Neutrophil (primary cell): ENCODE measurements at regions not wholly inside any gene's neighbourhood (a gene's known extent, or its start where the extent isn't known, plus 50 kb on each side); places are given as distances from the start of the nearest gene placed in this dataset.
"Not testable (repeated sequence)": the region's sequence is repeated elsewhere in the genome, so short reads cannot be mapped to it uniquely, and the experiment has no call there.

Source experiments
- H3K27ac ChIP-seq: fragments of 200-600 bp; sonication (generic); 2 replicates; pipeline ENCODE4 v1.5.1; 2016; ENCODE audit warnings: mild to moderate bottlenecking, moderate library complexity
- H3K27me3 ChIP-seq: fragments of 200-600 bp; sonication (generic); 2 replicates; pipeline ENCODE4 v1.6.0; 2016; ENCODE audit warnings: mild to moderate bottlenecking
- H3K36me3 ChIP-seq: fragments of 200-600 bp; sonication (generic); 2 replicates; pipeline ENCODE4 v1.5.1; 2017
- H3K4me1 ChIP-seq, 2 experiments: fragments of 200-600 bp in 1 of 2; sonication (generic) in 1 of 2; 1 replicate in 1 of 2; 2 replicates in 1 of 2; pipeline versions ENCODE4 v1.5.1 to v1.6.1; 2013 to 2016; ENCODE audit warnings: low read depth in 1 of 2, low read length in 1 of 2, mild to moderate bottlenecking in 1 of 2, moderate library complexity in 1 of 2; ENCODE audit not compliant: control insufficient read depth in 1 of 2, insufficient read depth in 1 of 2
- H3K4me3 ChIP-seq, 2 experiments: fragments of 200-600 bp in 1 of 2; sonication (generic) in 1 of 2; 1 replicate in 1 of 2; 2 replicates in 1 of 2; pipeline ENCODE4 v1.5.1; 2013 to 2016; ENCODE audit warnings: low read depth in 1 of 2, low read length in 1 of 2, mild to moderate bottlenecking in 1 of 2, moderate library complexity in 1 of 2
- H3K9me3 ChIP-seq: fragments of 200-600 bp; sonication (generic); 2 replicates; pipeline ENCODE4 v1.5.1; 2016
- CTCF ChIP-seq: fragments of 200-600 bp; sonication (generic); IDR thresholded peaks from 2 replicates; pipeline ENCODE4 v1.5.1; 2016; ENCODE audit warnings: antibody characterized with exemption

DNA sequence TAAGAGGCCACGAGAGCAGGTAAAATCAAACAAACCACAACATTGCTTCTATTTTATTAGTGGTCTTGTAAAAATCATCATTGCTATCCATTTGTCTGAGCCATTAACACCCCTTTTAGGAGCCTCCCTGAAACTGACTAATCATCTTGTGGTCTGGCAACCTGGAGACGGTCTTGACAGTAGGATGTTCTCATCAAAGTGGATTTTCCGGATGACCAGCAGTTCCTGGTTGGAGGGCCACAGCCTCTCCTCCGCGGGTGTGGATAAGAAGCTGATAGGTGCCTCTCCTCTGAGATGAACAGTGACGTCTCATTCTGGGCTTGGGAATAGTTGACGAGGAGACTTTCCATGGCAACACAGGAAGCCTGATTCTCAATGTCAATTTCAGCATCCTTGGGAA is 490.7 kb downstream of the TYW1 start:
- H3K4me1 ChIP-seq: no peaks in the 10 kb centered on the region
- H3K4me3 ChIP-seq: no peak overlapping the region
- H3K27ac ChIP-seq: no peak overlapping the region
- no peaks in the 10 kb centered on the region for H3K9me3 ChIP-seq
- no peaks in the 10 kb centered on the region for H3K36me3 ChIP-seq
- H3K27me3 ChIP-seq: no peaks in the 10 kb centered on the region
- no peak for TF ChIP-seq CTCF

- Histone ChIP-seq H3K9me3 (no peaks in the 10 kb centered on the region), H3K4me1 (no peaks in the 10 kb centered on the region), H3K4me3 (no peak overlapping the region), H3K27ac (no peak overlapping the region), H3K36me3 (no peaks in the 10 kb centered on the region), H3K27me3 (no peaks in the 10 kb centered on the region)
- TF ChIP-seq CTCF: no peak
Observed at GRCh38 chr7:67489881-67490280, 493.2 kb downstream of the TYW1 start.

GRCh38 chr7:67493366-67493765 is 496.7 kb downstream of the TYW1 start:
- Histone ChIP-seq H3K4me3 (no peak overlapping the region), H3K36me3 (no peaks in the 10 kb centered on the region), H3K9me3 (no peaks in the 10 kb centered on the region), H3K27me3 (no peaks in the 10 kb centered on the region), H3K4me1 (no peaks in the 10 kb centered on the region), H3K27ac (no peak overlapping the region)
- no peak for TF ChIP-seq CTCF

DNA sequence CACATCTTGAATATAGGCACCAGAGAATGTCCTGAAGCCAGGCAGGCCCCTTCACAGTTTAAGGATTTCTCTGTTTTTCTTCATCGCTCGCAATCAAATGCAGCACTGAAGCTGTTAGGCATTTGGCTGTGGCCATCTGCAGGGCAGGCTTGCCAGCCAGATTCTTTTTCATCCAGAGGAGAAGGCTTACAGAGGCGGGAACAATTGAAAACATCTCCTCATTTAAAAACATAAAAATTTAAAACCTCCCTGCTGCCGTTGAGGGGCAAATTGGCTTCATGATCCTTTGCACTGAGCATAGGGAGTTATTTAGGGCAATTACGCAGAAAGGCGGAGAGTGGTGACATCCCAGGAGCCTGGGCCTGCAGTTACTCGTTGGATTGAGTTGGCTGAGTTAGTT is 500.0 kb downstream of the TYW1 start:
- Histone ChIP-seq H3K4me1 (no peaks in the 10 kb centered on the region), H3K9me3 (no peaks in the 10 kb centered on the region), H3K27ac (no peak overlapping the region), H3K4me3 (no peak overlapping the region), H3K36me3 (no peaks in the 10 kb centered on the region), H3K27me3 (no peaks in the 10 kb centered on the region)
- no peak for TF ChIP-seq CTCF

DNA sequence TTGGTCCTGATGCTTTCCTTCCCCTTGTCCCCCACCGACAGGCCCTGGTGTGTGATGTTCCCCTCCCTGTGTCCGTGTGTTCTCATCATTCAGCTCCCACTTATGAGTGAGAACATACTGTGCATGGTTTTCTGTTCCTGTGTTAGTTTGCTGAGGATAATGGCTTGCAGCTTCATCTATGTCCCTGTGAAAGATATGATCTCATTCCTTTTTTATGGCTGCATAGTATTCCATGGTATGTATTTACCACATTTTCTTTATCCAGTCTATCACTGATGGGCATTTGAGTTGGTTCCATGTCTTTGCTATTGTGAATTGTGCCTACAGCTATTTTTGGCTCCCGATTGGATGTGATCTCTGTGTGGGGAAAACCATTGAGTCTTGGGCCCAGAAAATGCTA is 501.3 kb downstream of the TYW1 start:
- H3K27ac ChIP-seq, H3K4me1 ChIP-seq, H3K27me3 ChIP-seq, H3K4me3 ChIP-seq, H3K9me3 ChIP-seq, H3K36me3 ChIP-seq: not testable (repeated sequence)

DNA sequence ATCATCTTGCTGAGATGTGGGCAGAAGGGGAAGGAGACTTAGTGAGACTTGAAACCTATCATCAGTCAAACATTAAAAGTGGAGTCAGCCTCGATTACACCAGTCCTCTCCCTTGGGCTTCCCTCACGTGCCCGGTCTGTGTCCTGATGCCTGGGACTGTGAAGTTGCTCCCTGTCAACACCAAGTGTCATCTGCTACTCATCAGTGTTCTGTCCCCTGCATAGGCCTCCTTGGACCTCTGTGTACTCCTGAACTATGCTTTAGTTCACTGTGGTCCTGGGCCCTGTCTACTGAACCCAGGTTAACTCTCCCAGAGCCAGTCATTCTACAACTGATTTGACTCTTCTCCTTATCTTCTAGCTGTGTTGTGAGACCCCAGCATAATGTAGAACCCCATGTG is 506.3 kb downstream of the TYW1 start:
- no peak overlapping the region for H3K4me3 ChIP-seq

More for the DNA sequence above, 506.3 kb downstream of the TYW1 start:
- H3K27me3 ChIP-seq: no peaks in the 10 kb centered on the region
- no peaks in the 10 kb centered on the region for H3K4me1 ChIP-seq
- no peak for TF ChIP-seq CTCF
- no peaks in the 10 kb centered on the region for H3K36me3 ChIP-seq
- no peak overlapping the region for H3K27ac ChIP-seq
- no peaks in the 10 kb centered on the region for H3K9me3 ChIP-seq
